ENCODE measurements at regions not wholly inside any gene's neighbourhood (a gene's known extent, or its start where the extent isn't known, plus 50 kb on each side); places are given as distances from the start of the nearest gene placed in this dataset.

GRCh38 chr4:177895136-177895535, 452.9 kb upstream of the AGA start:
- Histone ChIP-seq H3K27ac (no peak overlapping the region), H3K4me1 (no peaks in the 10 kb centered on the region), H3K27me3 (no peaks in the 10 kb centered on the region), H3K36me3 (no peaks in the 10 kb centered on the region), H3K9me3 (peaks cover 0 to 11% (median 0%) of the 10 kb centered on the region in 11 donors), H3K4me3 (no peak overlapping the region)
- ATAC-seq, result no peak
- no peak for TF ChIP-seq CTCF (IDR thresholded peaks at IDR 0.05)
- intact Hi-C loops (cut with DNase I), result no loop called here
- no peak for DNase-seq

DNA sequence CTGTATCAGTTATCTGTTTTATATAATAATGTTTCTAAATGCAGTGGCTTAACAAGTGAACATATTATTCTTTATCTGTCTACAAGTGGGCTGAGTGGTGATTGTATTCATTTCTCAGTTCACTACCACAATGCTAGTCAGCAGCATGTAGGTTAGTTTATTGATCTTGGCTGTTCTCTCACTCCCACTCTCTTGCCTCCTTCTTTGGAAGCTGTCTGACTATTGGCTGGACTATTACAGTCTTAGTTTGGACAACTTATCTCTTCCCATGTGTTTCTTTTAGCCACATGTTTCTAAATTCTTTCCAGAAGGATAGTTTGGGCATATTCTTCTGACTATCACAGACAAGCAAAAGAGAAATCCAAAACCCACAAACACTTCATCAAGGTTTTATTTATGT, 459.5 kb upstream of the AGA start:
- DNase-seq (no peak), ATAC-seq (no peak)
- intact Hi-C loops (cut with DNase I), result no loop called here

DNA sequence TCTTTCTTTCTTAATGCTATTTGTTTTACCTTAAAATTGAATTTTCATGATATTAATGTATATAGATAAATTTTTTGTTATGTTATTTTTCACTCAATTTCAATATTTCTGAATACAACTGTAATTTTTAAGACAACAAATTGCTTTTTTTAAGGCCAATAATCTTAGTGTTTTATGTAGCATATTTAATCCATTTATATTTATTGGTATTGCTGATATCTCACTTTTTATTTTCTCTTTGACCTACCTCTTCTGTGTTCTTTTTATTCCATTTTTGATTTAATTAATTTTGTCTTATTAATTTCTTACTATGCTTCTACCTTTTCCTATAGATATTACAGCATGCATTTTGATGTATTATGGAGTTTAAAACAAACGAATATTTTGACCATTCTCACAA, 460.1 kb upstream of the AGA start:
- Histone ChIP-seq H3K4me3 (no peak overlapping the region), H3K27me3 (no peaks in the 10 kb centered on the region), H3K36me3 (no peaks in the 10 kb centered on the region), H3K27ac (no peak overlapping the region), H3K4me1 (no peaks in the 10 kb centered on the region), H3K9me3 (peaks cover 0 to 22% (median 0%) of the 10 kb centered on the region in 11 donors)
- no peak for TF ChIP-seq CTCF (IDR thresholded peaks at IDR 0.05)
- intact Hi-C loops (cut with DNase I), result no loop called here
- 75 to 88% methylated on average over 1 of the region's 1 CpG for WGBS, 2 donors
- ATAC-seq, result no peak
- DNase-seq, result no peak

More for the DNA sequence above, 459.5 kb upstream of the AGA start:
- Histone ChIP-seq H3K27ac (no peak overlapping the region), H3K4me1 (no peaks in the 10 kb centered on the region), H3K4me3 (no peak overlapping the region), H3K27me3 (no peaks in the 10 kb centered on the region), H3K36me3 (no peaks in the 10 kb centered on the region), H3K9me3 (peaks cover 0 to 22% (median 0%) of the 10 kb centered on the region in 11 donors)
- no peak for TF ChIP-seq CTCF (IDR thresholded peaks at IDR 0.05)

- 15 to 16% methylated on average over 11 of the region's 11 CpGs for WGBS, 2 donors
- TF ChIP-seq CTCF (IDR thresholded peaks at IDR 0.05), result no peak
- H3K27ac ChIP-seq, result no peak overlapping the region
- no peaks in the 10 kb centered on the region for H3K27me3 ChIP-seq
- H3K9me3 ChIP-seq, result peaks cover 0 to 26% (median 4%) of the 10 kb centered on the region in 11 donors
- H3K4me3 ChIP-seq, result peak overlapping the region in 5 of 10 donors; percentile 0 to 33 (median 8)
- DNase-seq (no peak), ATAC-seq (no peak)
- intact Hi-C loops (cut with DNase I), result no loop called here
- H3K36me3 ChIP-seq, result no peaks in the 10 kb centered on the region
- H3K4me1 ChIP-seq, result peaks cover 0 to 5% (median 0%) of the 10 kb centered on the region in 9 donors
Measured at GRCh38 chr4:177907736-177908424, 465.6 kb upstream of the AGA start.
